ENCODE measurements at regions not wholly inside any gene's neighbourhood (a gene's known extent, or its start where the extent isn't known, plus 50 kb on each side); places are given as distances from the start of the nearest gene placed in this dataset.

DNA sequence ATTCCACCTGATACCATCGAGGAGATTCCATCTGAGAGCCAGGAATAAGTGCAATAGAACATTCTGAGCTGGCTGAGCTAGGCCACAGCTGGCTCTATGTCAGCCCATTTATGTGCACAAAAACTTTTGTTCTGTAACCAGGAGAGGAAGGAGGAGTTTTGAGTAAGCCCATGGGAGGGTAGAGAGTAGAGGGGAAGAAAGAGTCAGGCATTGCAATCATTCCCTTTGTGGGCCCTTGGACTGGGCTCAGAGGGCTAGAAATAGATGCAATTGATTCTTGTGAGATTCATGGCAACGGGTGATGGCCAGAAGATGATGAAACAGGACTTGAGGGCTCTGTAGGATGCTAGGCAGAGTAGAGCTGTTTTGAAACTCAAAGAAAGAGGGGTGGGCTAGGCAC, 104.6 kb upstream of the KIF5B start:
- in situ Hi-C loops (cut with HindIII; ENCODE audit: low sequenced_read_pairs), result no loop called here
- no peak overlapping the region for H3K4me3 ChIP-seq (ENCODE audit: low read depth, low read length)
- TF ChIP-seq, protein P1, sequence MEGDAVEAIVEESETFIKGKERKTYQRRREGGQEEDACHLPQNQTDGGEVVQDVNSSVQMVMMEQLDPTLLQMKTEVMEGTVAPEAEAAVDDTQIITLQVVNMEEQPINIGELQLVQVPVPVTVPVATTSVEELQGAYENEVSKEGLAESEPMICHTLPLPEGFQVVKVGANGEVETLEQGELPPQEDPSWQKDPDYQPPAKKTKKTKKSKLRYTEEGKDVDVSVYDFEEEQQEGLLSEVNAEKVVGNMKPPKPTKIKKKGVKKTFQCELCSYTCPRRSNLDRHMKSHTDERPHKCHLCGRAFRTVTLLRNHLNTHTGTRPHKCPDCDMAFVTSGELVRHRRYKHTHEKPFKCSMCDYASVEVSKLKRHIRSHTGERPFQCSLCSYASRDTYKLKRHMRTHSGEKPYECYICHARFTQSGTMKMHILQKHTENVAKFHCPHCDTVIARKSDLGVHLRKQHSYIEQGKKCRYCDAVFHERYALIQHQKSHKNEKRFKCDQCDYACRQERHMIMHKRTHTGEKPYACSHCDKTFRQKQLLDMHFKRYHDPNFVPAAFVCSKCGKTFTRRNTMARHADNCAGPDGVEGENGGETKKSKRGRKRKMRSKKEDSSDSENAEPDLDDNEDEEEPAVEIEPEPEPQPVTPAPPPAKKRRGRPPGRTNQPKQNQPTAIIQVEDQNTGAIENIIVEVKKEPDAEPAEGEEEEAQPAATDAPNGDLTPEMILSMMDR (IDR thresholded peaks at IDR 0.05; ENCODE audit: low read depth, low read length, missing control alignments), result no peak
- no peak for DNase-seq (ENCODE audit: low read depth)

DNA sequence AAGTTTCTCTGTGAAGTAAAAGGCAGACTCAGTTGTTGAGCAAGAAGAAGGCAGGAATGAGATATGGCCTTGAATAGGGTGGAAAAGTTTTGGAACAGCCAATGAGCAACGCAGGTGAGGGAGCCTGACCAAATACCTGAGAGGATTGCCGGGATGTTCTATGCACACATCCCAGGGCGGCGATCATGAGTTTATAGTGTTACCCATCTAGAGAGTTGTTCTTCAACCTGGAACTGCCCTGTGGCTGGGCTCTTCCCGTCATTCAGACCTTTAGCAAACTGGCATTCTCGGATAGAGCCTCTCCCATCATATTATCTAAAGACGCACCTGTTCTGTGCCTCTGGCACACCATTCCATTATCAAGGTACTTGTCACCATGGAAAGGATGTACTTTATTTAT, 103.0 kb upstream of the KIF5B start:
- in situ Hi-C loops (cut with HindIII; ENCODE audit: low sequenced_read_pairs), result no loop called here
- TF ChIP-seq, protein P1 (IDR thresholded peaks at IDR 0.05; ENCODE audit: low read depth, low read length, missing control alignments), result no peak
- no peak for DNase-seq (ENCODE audit: low read depth)
- H3K4me3 ChIP-seq (ENCODE audit: low read depth, low read length), result no peak overlapping the region

DNA sequence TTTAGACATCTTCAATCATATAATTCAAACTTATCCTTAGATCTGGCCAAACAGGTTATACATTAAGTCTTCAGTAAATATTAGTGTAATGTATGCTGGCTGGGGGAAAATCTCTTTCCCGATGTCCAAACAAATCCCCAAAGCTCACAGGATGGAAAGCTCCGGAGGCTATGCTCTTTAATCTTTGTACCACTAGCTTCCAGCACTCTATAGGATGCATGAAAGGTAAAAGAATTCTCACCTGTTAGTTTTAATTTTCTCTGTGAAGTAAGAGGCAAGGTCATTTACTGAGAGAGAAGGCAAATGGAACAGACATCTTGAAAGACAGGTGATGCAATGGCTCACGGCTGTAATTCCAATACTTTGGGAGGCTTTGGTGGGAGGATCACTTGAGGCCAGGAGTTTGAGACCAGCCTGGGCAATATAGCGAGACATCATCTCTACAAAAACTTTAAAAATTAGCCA, 99.8 kb upstream of the KIF5B start:
- DNase-seq (ENCODE audit: low read depth), result no peak
- in situ Hi-C loops (cut with HindIII; ENCODE audit: low sequenced_read_pairs), result no loop called here
- H3K4me3 ChIP-seq (ENCODE audit: low read depth, low read length), result no peak overlapping the region
- TF ChIP-seq, protein P1 (IDR thresholded peaks at IDR 0.05; ENCODE audit: low read depth, low read length, missing control alignments), result no peak

DNA sequence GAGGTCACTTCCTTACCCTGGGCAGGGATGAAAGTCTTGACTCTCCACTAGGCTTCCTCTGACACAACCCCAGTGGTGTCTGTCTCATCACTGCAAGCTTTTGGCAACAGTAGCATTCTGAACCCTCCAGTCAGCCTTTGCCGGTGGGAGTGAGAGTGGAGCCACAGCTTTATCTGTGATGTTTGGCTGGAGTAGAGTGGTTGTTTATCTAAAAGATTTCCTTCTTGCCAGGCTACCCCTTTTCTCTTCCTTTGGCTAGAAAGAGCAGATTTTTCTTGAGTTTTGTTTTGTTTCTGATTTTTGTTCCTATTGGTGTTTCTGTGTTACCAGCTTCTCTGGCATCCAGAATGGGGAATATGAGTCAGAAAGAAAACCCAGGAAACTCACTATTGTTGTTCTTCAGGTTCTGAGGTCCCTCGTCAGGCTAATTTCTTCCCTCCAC, 98.9 kb upstream of the KIF5B start:
- no peak overlapping the region for H3K4me3 ChIP-seq (ENCODE audit: low read depth, low read length)
- TF ChIP-seq, protein P1 (IDR thresholded peaks at IDR 0.05; ENCODE audit: low read depth, low read length, missing control alignments), result no peak
- peak; percentile 65 for DNase-seq (ENCODE audit: low read depth)
- in situ Hi-C loops (cut with HindIII; ENCODE audit: low sequenced_read_pairs), result no loop called here

DNA sequence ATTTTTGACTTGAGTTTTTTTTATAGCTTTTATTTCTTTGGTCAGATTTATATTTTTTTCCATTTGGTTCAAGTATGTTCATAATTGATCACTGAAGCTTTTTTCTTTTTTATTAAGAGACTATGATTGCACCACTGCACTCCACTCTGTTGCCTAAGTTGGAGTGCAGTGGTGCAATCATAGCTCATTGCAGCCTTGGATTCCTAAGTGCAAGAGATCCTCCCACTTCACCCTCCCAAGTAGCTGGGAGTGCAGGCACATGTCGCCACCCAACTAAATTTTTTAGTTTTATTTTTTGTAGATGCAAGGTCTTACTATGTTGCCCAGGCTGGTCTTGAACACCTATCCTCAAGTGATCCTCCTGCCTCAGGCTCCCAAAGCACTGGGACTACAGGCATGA, 97.7 kb upstream of the KIF5B start:
- in situ Hi-C loops (cut with HindIII; ENCODE audit: low sequenced_read_pairs), result no loop called here
- TF ChIP-seq, protein P1 (IDR thresholded peaks at IDR 0.05; ENCODE audit: low read depth, low read length, missing control alignments), result no peak
- H3K4me3 ChIP-seq (ENCODE audit: low read depth, low read length), result no peak overlapping the region
- no peak for DNase-seq (ENCODE audit: low read depth)

DNA sequence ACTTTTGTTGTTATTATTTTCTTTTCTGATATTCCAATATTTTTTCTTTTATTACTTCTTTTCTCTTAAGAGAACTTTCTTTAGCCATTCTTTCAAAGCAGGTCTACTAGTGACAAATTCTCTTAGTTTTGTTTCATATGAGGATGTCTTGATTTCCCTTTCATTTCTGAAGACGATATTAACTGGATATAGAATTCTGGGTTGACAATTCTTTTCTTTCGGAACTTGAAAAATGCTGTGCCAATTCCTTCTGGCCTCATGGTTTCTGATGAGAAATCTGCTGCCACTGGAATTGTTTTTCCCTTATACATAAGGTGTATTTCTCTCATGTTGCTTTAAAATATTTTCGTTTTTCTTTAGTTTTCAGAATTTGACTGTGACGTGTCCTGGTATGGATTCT, 97.0 kb upstream of the KIF5B start:
- TF ChIP-seq, protein P1 (IDR thresholded peaks at IDR 0.05; ENCODE audit: low read depth, low read length, missing control alignments), result no peak
- no peak overlapping the region for H3K4me3 ChIP-seq (ENCODE audit: low read depth, low read length)
- in situ Hi-C loops (cut with HindIII; ENCODE audit: low sequenced_read_pairs), result no loop called here
- no peak for DNase-seq (ENCODE audit: low read depth)

DNA sequence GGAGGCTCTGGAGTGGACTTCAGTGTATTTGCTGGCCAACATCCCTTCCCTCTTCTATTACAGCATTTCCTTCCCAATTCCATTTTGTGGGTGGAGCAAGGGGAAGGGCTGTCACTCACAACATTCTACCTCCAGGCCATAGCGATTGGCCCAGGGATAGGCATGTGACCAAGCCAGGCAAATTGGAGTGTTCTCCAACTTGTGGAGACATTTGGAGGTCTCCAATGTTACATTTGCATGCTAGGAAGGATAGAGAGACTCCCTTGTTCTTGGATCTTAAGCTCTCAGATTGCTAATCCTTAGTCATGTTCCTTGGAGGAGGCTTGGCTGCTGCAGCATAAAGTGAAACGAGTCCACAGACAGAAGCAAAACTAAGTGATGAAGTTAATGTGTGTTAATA, 95.6 kb upstream of the KIF5B start:
- DNase-seq (ENCODE audit: low read depth), result no peak
- no peak overlapping the region for H3K4me3 ChIP-seq (ENCODE audit: low read depth, low read length)
- in situ Hi-C loops (cut with HindIII; ENCODE audit: low sequenced_read_pairs), result no loop called here
- TF ChIP-seq, protein P1 (IDR thresholded peaks at IDR 0.05; ENCODE audit: low read depth, low read length, missing control alignments), result no peak
